Left lung (tissue), 4 donors: ENCODE measurements at regions not wholly inside any gene's neighbourhood (a gene's known extent, or its start where the extent isn't known, plus 50 kb on each side); places are given as distances from the start of the nearest gene placed in this dataset.

ENCODE experiments used
- ATAC-seq: fragments of 200-7000 bp; cut with Tn5 transposase; one replicate; pipeline ENCODE4 v1.9.1; 2020; ENCODE audit warnings: moderate library complexity
- DNase-seq, 4 donors: peaks; one replicate each; pipeline ENCODE4 v3.0.0-alpha.2; 2013 to 2020
- H3K27ac ChIP-seq, 2 donors: fragments of 200-600 bp; sonication (generic) in 1 of 2; one replicate each; pipeline versions ENCODE4 v1.5.0 to v1.8.0; 2020 to 2021
- H3K27me3 ChIP-seq, 2 donors: fragments of 200-600 bp; sonication (generic) in 1 of 2; one replicate each; pipeline versions ENCODE4 v1.5.0 to v1.8.0; 2020 to 2021
- H3K36me3 ChIP-seq, 2 donors: fragments of 200-600 bp; sonication (generic) in 1 of 2; one replicate each; pipeline versions ENCODE4 v1.5.0 to v1.8.0; 2020 to 2021
- H3K4me1 ChIP-seq, 2 donors: fragments of 200-600 bp; one replicate each; pipeline ENCODE4 v1.8.0; 2021
- H3K4me3 ChIP-seq, 2 donors: fragments of 200-600 bp; sonication (generic) in 1 of 2; one replicate each; pipeline versions ENCODE4 v1.5.0 to v1.8.0; 2020 to 2021; ENCODE audit warnings: mild to moderate bottlenecking in 1 of 2
- H3K9me3 ChIP-seq, 2 donors: fragments of 200-600 bp; sonication (generic) in 1 of 2; one replicate each; pipeline versions ENCODE4 v1.5.0 to v1.8.0; 2020 to 2021
- intact Hi-C, 2 donors: fragments of 100-400 bp; cut with DNase I; formaldehyde crosslinking; loops; one replicate each; pipeline versions ENCODE4 v1.11.2 to v1.14.2; 2022
- TF ChIP-seq, protein P1 (sequence below), 2 donors: fragments of 200-600 bp; sonication (generic) in 1 of 2; IDR thresholded peaks; one replicate each; pipeline versions ENCODE4 v1.5.0 to v1.8.0; 2021; ENCODE audit warnings: antibody characterized with exemption in 2 of 2
- donor health status: DM: no; HTN: yes; CAD: no.
- donor health status: DM: no; HTN: no; CAD: no.

DNA sequence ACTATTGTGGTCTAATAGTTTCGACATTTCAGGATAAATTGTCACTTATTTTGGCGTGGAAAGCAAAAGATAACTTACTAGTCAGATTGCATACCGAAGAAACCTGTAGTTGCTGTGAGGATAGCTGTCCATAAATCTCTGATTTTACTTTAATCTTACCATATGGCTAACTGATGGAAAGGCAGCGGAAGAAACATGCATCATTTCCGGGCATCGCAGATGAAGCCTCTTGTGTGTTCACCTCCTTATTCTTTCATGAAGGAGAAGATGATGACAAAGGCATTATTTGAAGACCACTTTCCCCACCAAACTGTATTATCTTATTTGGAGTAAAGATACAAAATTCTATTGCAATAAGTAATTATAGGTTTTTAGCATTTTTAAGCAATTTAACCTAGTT, 763.6 kb upstream of the SLITRK6 start:
- no peak for DNase-seq
- intact Hi-C loops: no loop called here
- ATAC-seq: no peak

DNA sequence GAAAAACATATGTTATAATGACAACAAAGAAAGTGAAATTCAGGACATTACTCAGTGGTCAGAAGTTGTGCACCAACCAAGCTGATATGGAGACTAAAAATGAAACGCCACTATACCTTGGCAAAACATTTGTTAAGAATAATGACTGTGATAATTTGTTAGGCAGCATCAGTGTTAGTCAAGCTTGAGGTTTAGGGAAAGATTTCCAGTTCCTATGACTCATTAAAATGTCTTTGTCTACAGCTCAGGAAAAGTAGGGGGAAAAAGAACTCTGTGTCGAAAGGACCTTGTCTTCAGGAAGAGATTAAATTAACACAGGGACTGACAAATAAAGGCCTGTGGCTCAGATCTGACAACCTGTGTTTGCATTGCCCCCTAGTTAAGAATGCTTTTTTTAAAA, 764.1 kb upstream of the SLITRK6 start:
- H3K4me1 ChIP-seq: no peaks in the 10 kb centered on the region
- ATAC-seq: no peak

More for the DNA sequence above, 763.6 kb upstream of the SLITRK6 start:
- Histone ChIP-seq H3K9me3 (peaks cover 0 to 5% of the 10 kb centered on the region in 2 donors), H3K36me3 (no peaks in the 10 kb centered on the region), H3K4me1 (no peaks in the 10 kb centered on the region), H3K27me3 (no peaks in the 10 kb centered on the region), H3K27ac (no peak overlapping the region), H3K4me3 (no peak overlapping the region)
- TF ChIP-seq, protein P1, sequence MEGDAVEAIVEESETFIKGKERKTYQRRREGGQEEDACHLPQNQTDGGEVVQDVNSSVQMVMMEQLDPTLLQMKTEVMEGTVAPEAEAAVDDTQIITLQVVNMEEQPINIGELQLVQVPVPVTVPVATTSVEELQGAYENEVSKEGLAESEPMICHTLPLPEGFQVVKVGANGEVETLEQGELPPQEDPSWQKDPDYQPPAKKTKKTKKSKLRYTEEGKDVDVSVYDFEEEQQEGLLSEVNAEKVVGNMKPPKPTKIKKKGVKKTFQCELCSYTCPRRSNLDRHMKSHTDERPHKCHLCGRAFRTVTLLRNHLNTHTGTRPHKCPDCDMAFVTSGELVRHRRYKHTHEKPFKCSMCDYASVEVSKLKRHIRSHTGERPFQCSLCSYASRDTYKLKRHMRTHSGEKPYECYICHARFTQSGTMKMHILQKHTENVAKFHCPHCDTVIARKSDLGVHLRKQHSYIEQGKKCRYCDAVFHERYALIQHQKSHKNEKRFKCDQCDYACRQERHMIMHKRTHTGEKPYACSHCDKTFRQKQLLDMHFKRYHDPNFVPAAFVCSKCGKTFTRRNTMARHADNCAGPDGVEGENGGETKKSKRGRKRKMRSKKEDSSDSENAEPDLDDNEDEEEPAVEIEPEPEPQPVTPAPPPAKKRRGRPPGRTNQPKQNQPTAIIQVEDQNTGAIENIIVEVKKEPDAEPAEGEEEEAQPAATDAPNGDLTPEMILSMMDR (IDR thresholded peaks at IDR 0.05): no peak

DNA sequence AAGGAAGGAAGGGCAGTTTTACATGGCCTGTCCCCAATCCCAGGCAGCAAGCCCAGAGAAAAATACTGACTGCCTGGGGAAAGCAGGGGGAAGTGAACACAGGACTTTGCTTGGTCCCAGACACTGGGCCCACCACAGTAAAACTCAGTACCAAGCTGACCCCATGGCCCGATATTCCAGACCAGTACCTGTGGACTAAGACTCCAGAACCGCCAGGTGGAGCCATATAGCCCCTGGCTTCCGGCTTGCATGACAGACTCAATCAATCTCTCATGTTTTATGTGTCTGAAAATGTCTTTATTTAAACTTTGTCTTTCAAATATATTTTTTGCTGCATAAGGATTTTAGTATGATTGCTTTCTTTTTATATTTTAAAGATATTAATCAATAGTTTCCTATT, 767.9 kb upstream of the SLITRK6 start:
- no peaks in the 10 kb centered on the region for H3K4me1 ChIP-seq
- no peak for ATAC-seq
- intact Hi-C loops: no loop called here
- H3K27ac ChIP-seq: no peak overlapping the region
- DNase-seq: no peak
- TF ChIP-seq, protein P1 (IDR thresholded peaks at IDR 0.05): no peak
- no peaks in the 10 kb centered on the region for H3K9me3 ChIP-seq
- no peak overlapping the region for H3K4me3 ChIP-seq
- H3K36me3 ChIP-seq: no peaks in the 10 kb centered on the region
- H3K27me3 ChIP-seq: no peaks in the 10 kb centered on the region

More for the DNA sequence above, 764.1 kb upstream of the SLITRK6 start:
- no peaks in the 10 kb centered on the region for H3K27me3 ChIP-seq
- intact Hi-C loops: no loop called here
- peaks cover 0 to 4% of the 10 kb centered on the region in 2 donors for H3K9me3 ChIP-seq
- H3K27ac ChIP-seq: no peak overlapping the region
- H3K36me3 ChIP-seq: no peaks in the 10 kb centered on the region
- TF ChIP-seq, protein P1 (IDR thresholded peaks at IDR 0.05): no peak
- H3K4me3 ChIP-seq: no peak overlapping the region
- no peak for DNase-seq

DNA sequence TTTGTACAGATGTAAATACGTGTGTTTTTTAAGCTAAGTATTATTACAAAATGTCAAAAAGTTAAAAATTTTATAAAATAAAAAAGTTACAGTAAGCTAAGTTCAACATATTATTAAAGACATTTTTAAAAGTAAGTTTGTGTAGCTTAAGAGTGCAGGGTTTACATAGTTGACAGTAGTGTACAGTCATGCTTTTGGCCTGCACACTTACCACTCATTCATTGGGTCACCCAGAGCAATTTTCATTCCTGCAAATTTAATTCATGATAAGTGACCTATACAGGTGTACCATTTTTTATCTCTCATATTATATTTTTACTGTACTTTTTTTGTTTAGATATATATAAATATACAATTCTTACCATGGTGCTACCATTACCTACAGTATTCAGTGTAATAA, 769.9 kb upstream of the SLITRK6 start:
- TF ChIP-seq, protein P1 (IDR thresholded peaks at IDR 0.05): no peak
- no peak for ATAC-seq
- intact Hi-C loops: no loop called here
- DNase-seq: no peak
- no peaks in the 10 kb centered on the region for H3K9me3 ChIP-seq
- H3K36me3 ChIP-seq: no peaks in the 10 kb centered on the region
- H3K27ac ChIP-seq: no peak overlapping the region
- no peaks in the 10 kb centered on the region for H3K27me3 ChIP-seq
- H3K4me3 ChIP-seq: no peak overlapping the region
- H3K4me1 ChIP-seq: no peaks in the 10 kb centered on the region

DNA sequence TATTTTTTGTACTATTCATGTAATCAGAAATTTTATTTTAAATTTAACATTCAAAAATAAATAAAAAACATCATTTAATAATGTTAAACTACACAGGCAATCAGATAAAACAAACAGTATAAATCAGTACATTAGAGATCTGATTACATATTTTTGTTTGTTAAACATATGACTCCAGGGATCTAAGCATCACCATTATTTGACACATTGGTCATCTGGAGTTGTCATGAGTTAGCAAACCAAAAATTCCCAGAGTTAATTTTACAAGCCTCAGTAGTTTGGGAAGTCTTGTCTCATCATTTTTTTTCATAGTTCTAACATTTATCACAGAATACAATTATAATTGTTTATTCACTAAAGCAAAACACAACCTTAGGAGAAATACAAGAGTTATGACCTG, 770.8 kb upstream of the SLITRK6 start:
- DNase-seq: no peak
- intact Hi-C loops: no loop called here
- H3K9me3 ChIP-seq: no peaks in the 10 kb centered on the region
- ATAC-seq: no peak
- no peaks in the 10 kb centered on the region for H3K36me3 ChIP-seq
- TF ChIP-seq, protein P1 (IDR thresholded peaks at IDR 0.05): no peak
- no peaks in the 10 kb centered on the region for H3K27me3 ChIP-seq
- H3K4me3 ChIP-seq: no peak overlapping the region
- H3K4me1 ChIP-seq: no peaks in the 10 kb centered on the region
- H3K27ac ChIP-seq: no peak overlapping the region
